Adrenal gland (tissue), 9 donors: ENCODE measurements at regions not wholly inside any gene's neighbourhood (a gene's known extent, or its start where the extent isn't known, plus 50 kb on each side); places are given as distances from the start of the nearest gene placed in this dataset.

Experiments used
- DNase-seq, 7 donors: peaks; one replicate each; pipeline ENCODE4 v3.0.0-alpha.2; 2019 to 2020
- H3K27ac ChIP-seq, 5 donors: fragments of 200-600 bp; sonication (generic) in 4 of 5; 1 replicate in 3 of 5; 2 replicates in 2 of 5; pipeline versions ENCODE4 v1.5.1 to v1.8.0; 2016 to 2020; ENCODE audit warnings: mild to moderate bottlenecking in 1 of 5
- H3K27me3 ChIP-seq: fragments of 200-600 bp; 2 replicates; pipeline ENCODE4 v1.8.0; 2021
- H3K36me3 ChIP-seq, 2 donors: fragments of 200-600 bp; replicated peaks in 1 of 2; 1 replicate in 1 of 2; 2 replicates in 1 of 2; pipeline versions ENCODE4 v1.5.1 to v1.8.0; 2018 to 2022
- H3K4me1 ChIP-seq, 2 donors: fragments of 200-600 bp; replicated peaks in 1 of 2; 1 replicate in 1 of 2; 2 replicates in 1 of 2; pipeline versions ENCODE4 v1.5.1 to v1.8.0; 2018 to 2021
- H3K4me3 ChIP-seq, 4 donors: fragments of 200-600 bp; sonication (generic) in 3 of 4; one replicate each; pipeline ENCODE4 v1.5.1; 2016 to 2018
- H3K9me3 ChIP-seq, 3 donors: fragments of 200-600 bp; sonication (generic) in 1 of 3; replicated peaks in 1 of 3; 1 replicate in 2 of 3; 2 replicates in 1 of 3; pipeline versions ENCODE4 v1.5.1 to v1.8.0; 2016 to 2021
- POLR2A ChIP-seq, 2 donors: fragments of 450-650 bp; IDR thresholded peaks; one replicate each; pipeline ENCODE4 v1.6.1; 2017; ENCODE audit warnings: antibody characterized with exemption in 2 of 2, mild to moderate bottlenecking in 2 of 2, moderate library complexity in 1 of 2
- WGBS, 4 donors: extraction: QIAGEN DNeasy Blood & Tissue Kit in 2 of 4; methylation state at CpG; one replicate each; pipeline versions ENCODE4 v1.1.5 to v1.1.7; 2013 to 2017; 5-methylcytosine and 5-hydroxymethylcytosine counted together
- intact Hi-C, 2 donors: fragments of 100-400 bp; cut with DNase I; formaldehyde crosslinking; loops; one replicate each; pipeline versions ENCODE4 v1.14.1 to v1.15.0; 2022 to 2023
- TF ChIP-seq, protein P1 (sequence below), 6 experiments: fragments of 450-650 bp in 4 of 6; fragments of 200-600 bp in 2 of 6; sonication (generic) in 1 of 6; IDR thresholded peaks; 1 replicate in 5 of 6; 2 replicates in 1 of 6; pipeline versions ENCODE4 v1.5.1 to v1.8.0; 2016 to 2021; ENCODE audit warnings: antibody characterized with exemption in 6 of 6, mild to moderate bottlenecking in 2 of 6, moderate library complexity in 1 of 6
- donor health status: healthy with polysubstance abuse.
- donor health status: Bipolar disorder and iron deficiency.
- donor health status: DM: yes; HTN: yes; CAD: no.
- donor health status: DM: no; HTN: no; CAD: no.
- donor health status: DM: no; HTN: no; CAD: no.

DNA sequence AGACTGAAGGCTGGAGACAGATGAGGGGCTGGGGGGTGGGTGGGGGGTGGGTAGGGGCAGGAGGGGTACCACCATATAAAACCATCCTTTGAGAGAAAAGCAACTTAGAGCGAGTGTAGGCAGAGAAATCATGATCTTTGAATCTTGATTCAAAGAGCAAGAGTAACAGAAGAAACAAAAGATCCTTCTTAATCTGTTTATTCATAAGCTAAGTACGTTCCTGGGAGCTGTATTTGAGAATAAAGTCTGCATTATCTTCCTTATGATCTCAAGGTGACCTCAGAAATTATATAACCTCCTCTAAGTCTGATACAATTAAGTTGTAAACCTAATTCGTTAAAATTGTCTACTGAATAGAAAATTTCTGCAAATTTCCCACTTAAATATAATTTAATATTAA is 558.8 kb downstream of the NR2F1-AS1 start:
- intact Hi-C loops: no loop called here
- Histone ChIP-seq H3K27me3 (no peaks in the 10 kb centered on the region), H3K27ac (no peak overlapping the region), H3K36me3 (no peaks in the 10 kb centered on the region), H3K9me3 (no peaks in the 10 kb centered on the region), H3K4me1 (no peaks in the 10 kb centered on the region), H3K4me3 (no peak overlapping the region)
- no peak for DNase-seq
- TF ChIP-seq POLR2A (IDR thresholded peaks at IDR 0.05): no peak
- TF ChIP-seq, protein P1, sequence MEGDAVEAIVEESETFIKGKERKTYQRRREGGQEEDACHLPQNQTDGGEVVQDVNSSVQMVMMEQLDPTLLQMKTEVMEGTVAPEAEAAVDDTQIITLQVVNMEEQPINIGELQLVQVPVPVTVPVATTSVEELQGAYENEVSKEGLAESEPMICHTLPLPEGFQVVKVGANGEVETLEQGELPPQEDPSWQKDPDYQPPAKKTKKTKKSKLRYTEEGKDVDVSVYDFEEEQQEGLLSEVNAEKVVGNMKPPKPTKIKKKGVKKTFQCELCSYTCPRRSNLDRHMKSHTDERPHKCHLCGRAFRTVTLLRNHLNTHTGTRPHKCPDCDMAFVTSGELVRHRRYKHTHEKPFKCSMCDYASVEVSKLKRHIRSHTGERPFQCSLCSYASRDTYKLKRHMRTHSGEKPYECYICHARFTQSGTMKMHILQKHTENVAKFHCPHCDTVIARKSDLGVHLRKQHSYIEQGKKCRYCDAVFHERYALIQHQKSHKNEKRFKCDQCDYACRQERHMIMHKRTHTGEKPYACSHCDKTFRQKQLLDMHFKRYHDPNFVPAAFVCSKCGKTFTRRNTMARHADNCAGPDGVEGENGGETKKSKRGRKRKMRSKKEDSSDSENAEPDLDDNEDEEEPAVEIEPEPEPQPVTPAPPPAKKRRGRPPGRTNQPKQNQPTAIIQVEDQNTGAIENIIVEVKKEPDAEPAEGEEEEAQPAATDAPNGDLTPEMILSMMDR (IDR thresholded peaks at IDR 0.05): no peak
- WGBS, 4 donors: 68 to 79% (median 75%) methylated on average over 3 of the region's 3 CpGs

DNA sequence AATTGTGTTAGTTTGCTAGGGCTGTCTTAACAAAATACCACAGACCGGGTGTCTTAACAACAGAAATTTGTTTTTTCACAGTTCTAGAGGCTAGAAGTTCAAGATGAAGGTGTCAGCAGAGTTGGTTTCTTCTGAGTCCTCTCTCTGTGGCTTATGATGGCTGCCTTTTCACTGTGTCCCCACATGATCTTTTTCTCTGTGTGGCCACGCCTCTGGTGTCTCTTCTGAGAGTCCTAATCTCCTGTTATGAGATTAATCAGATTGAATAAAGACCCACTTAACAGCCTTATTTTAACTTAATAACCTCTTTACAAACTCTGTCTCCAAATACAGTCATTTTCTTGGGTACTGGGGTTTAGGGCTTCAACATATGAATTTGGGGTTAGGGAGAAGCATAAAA is 561.1 kb downstream of the NR2F1-AS1 start:
- intact Hi-C loops: no loop called here
- 77 to 87% (median 78%) methylated on average over 2 of the region's 2 CpGs for WGBS, 4 donors
- H3K4me3 ChIP-seq: no peak overlapping the region
- H3K27ac ChIP-seq: no peak overlapping the region
- H3K4me1 ChIP-seq: no peaks in the 10 kb centered on the region
- TF ChIP-seq, protein P1 (IDR thresholded peaks at IDR 0.05): no peak
- TF ChIP-seq POLR2A (IDR thresholded peaks at IDR 0.05): no peak
- DNase-seq: no peak
- H3K27me3 ChIP-seq: no peaks in the 10 kb centered on the region
- no peaks in the 10 kb centered on the region for H3K36me3 ChIP-seq
- H3K9me3 ChIP-seq: no peaks in the 10 kb centered on the region

DNA sequence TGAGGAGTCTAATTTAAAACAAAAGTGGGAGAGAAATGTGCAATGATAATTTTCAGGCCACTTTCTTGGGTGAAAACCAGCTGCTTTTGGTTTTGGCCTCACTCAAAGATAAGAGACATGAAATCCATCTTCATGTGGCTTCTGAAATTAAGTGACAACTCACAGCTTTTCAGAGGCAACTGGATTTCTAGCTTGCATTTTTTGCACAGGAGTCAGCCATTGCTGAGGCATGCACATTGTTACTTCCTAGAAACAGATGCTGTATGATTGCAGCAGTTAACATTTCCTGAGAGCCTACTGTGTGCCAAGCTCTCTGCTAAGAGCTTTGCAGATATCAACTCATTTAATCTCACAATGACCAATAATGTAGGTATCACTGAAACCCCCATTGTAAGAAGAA is 562.6 kb downstream of the NR2F1-AS1 start:
- no peaks in the 10 kb centered on the region for H3K9me3 ChIP-seq
- intact Hi-C loops: no loop called here
- H3K27ac ChIP-seq: no peak overlapping the region
- H3K27me3 ChIP-seq: no peaks in the 10 kb centered on the region
- no peak for DNase-seq
- H3K4me3 ChIP-seq: no peak overlapping the region
- H3K36me3 ChIP-seq: no peaks in the 10 kb centered on the region
- TF ChIP-seq POLR2A (IDR thresholded peaks at IDR 0.05): no peak
- TF ChIP-seq, protein P1 (IDR thresholded peaks at IDR 0.05): no peak
- no peaks in the 10 kb centered on the region for H3K4me1 ChIP-seq

DNA sequence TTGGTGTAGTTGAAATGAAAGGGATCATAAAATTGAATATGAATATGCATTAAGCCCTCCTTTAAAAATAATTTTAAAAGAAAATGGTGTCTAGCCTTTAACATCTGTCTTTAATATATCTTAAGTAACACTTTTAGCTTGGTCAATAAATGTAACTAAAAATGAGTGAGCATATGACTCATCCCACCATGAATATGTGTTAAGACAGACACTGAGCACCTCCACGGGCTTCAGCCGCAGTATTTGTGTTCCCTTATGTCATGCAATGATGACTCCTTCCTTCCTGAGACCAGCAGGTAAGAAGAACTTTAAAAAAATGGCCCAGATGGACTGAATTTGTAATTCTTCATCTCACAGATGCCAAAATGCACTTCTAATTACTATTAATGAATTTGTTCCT is 563.2 kb downstream of the NR2F1-AS1 start:
- intact Hi-C loops: no loop called here
- no peaks in the 10 kb centered on the region for H3K27me3 ChIP-seq
- no peaks in the 10 kb centered on the region for H3K36me3 ChIP-seq
- no peaks in the 10 kb centered on the region for H3K4me1 ChIP-seq
- WGBS, 4 donors: 84 to 91% (median 90%) methylated on average over 2 of the region's 2 CpGs
- TF ChIP-seq POLR2A (IDR thresholded peaks at IDR 0.05): no peak
- TF ChIP-seq, protein P1 (IDR thresholded peaks at IDR 0.05): no peak
- no peak overlapping the region for H3K4me3 ChIP-seq
- no peak for DNase-seq
- H3K27ac ChIP-seq: no peak overlapping the region
- no peaks in the 10 kb centered on the region for H3K9me3 ChIP-seq
